ENCODE measurements at regions not wholly inside any gene's neighbourhood (a gene's known extent, or its start where the extent isn't known, plus 50 kb on each side); places are given as distances from the start of the nearest gene placed in this dataset.

- Mint-ChIP-seq H3K9me3 (peaks cover 2% of the 10 kb centered on the region), H3K27me3 (peaks cover 2% of the 10 kb centered on the region), H3K4me1 (no peaks in the 10 kb centered on the region), H3K27ac (no peak overlapping the region), H3K4me3 (no peak overlapping the region), H3K36me3 (ENCODE audit: low read depth) (no peaks in the 10 kb centered on the region)
- ChIA-PET POLR2A (no interaction called here), CTCF (no interaction called here)
- DNase-seq (no peak), ATAC-seq (ENCODE audit: low read depth) (no peak)
- no peak for TF ChIP-seq CTCF (IDR thresholded peaks at IDR 0.05)
- intact Hi-C loops (cut with micrococcal nuclease): no loop called here
Observed at GRCh38 chr6:139912735-139913400, 538.4 kb upstream of the CITED2 start.

DNA sequence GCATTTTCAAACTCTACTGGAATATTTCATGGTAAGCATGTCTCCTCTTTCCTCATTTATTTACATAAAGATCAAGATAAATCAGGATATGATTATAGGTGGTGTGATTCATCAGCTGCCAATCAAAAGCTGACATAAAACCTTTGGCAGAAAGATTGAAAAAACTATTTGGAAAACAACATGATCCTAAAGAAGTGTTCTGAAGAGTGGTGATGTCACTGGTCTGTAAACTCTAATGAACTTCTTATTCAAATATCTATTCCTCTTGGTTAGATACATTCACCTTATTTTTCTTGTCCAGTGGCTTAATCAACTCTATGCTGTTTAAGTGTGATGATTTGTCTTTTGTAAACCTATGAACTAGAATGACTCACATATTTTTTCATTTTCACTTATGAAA, 535.5 kb upstream of the CITED2 start:
- Mint-ChIP-seq H3K27ac (no peak overlapping the region), H3K4me3 (no peak overlapping the region), H3K36me3 (ENCODE audit: low read depth) (no peaks in the 10 kb centered on the region), H3K9me3 (peaks cover 2% of the 10 kb centered on the region), H3K27me3 (peaks cover 2% of the 10 kb centered on the region), H3K4me1 (no peaks in the 10 kb centered on the region)
- no peak for DNase-seq
- intact Hi-C loops (cut with micrococcal nuclease): no loop called here
- ChIA-PET POLR2A (interaction anchor here (0.9 kb wide), 1 partner anchor 10 kb away, joined by 3 read pairs; no protein-coding TSS in a partner anchor), CTCF (no interaction called here)
- no peak for ATAC-seq (ENCODE audit: low read depth)
- no peak for TF ChIP-seq CTCF (IDR thresholded peaks at IDR 0.05)

GRCh38 chr6:139905404-139906052, 531.1 kb upstream of the CITED2 start:
- no peaks in the 10 kb centered on the region for H3K9me3 Mint-ChIP-seq
- ChIA-PET POLR2A (interaction anchor here (0.6 kb wide), 1 partner anchor 951 kb away, joined by 3 read pairs; no protein-coding TSS in a partner anchor), CTCF (no interaction called here)
- ATAC-seq (ENCODE audit: low read depth): no peak
- DNase-seq: no peak
- no peak overlapping the region for H3K4me3 Mint-ChIP-seq
- H3K27ac Mint-ChIP-seq: no peak overlapping the region
- no peak for TF ChIP-seq CTCF (IDR thresholded peaks at IDR 0.05)
- no peaks in the 10 kb centered on the region for H3K36me3 Mint-ChIP-seq (ENCODE audit: low read depth)
- peaks cover 17% of the 10 kb centered on the region for H3K4me1 Mint-ChIP-seq
- peaks cover 2% of the 10 kb centered on the region for H3K27me3 Mint-ChIP-seq
- intact Hi-C loops (cut with micrococcal nuclease): no loop called here

DNA sequence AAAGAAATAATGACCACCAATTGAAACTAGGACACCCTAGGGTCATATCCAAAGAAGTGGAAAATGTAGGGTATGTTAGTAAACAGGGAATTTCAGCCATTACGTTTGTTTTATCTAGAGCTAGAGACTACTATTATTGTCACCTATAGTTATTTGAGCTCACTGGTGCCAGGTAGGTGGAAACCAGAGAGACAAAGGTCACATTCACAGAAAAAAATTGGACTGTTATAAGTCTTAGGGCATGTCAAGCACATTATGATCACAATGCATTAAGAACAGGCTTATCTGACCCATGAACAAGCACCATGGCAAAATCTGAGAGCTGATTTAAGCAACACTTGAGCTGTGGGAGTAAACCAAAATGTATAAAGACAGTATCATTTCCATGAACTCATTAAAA, 530.1 kb upstream of the CITED2 start:
- ChIA-PET CTCF (no interaction called here), POLR2A (no interaction called here)
- TF ChIP-seq CTCF (IDR thresholded peaks at IDR 0.05): no peak
- H3K36me3 Mint-ChIP-seq (ENCODE audit: low read depth): no peaks in the 10 kb centered on the region
- H3K4me3 Mint-ChIP-seq: no peak overlapping the region
- DNase-seq (no peak), ATAC-seq (ENCODE audit: low read depth) (no peak)
- H3K4me1 Mint-ChIP-seq: peaks cover 17% of the 10 kb centered on the region
- intact Hi-C loops (cut with micrococcal nuclease): no loop called here
- H3K27me3 Mint-ChIP-seq: peaks cover under 1% of the 10 kb centered on the region
- no peaks in the 10 kb centered on the region for H3K9me3 Mint-ChIP-seq
- no peak overlapping the region for H3K27ac Mint-ChIP-seq

GRCh38 chr6:139904158-139904533, 529.7 kb upstream of the CITED2 start:
- Mint-ChIP-seq H3K36me3 (ENCODE audit: low read depth) (no peaks in the 10 kb centered on the region), H3K4me3 (no peak overlapping the region), H3K4me1 (peaks cover 17% of the 10 kb centered on the region), H3K27ac (peak overlapping the region; percentile 78), H3K27me3 (peaks cover 5% of the 10 kb centered on the region), H3K9me3 (no peaks in the 10 kb centered on the region)
- TF ChIP-seq CTCF (IDR thresholded peaks at IDR 0.05): no peak
- intact Hi-C loops (cut with micrococcal nuclease): no loop called here
- no peak for ATAC-seq (ENCODE audit: low read depth)
- ChIA-PET CTCF (interaction anchor here (0.9 kb wide), 1 partner anchor 685 kb away, joined by 3 read pairs; no protein-coding TSS in a partner anchor), POLR2A (no interaction called here)
- no peak for DNase-seq
